Stimulated activated CD4-positive, alpha-beta T cell treated with anti-CD3 and anti-CD28 coated beads, Interleukin-12 subunit alpha, Interleukin-12 subunit beta, amount 100 ng/mL, for 4 hours (primary cell): ENCODE measurements at regions not wholly inside any gene's neighbourhood (a gene's known extent, or its start where the extent isn't known, plus 50 kb on each side); places are given as distances from the start of the nearest gene placed in this dataset.

ENCODE experiments used
- DNase-seq: peaks from one replicate; pipeline ENCODE4 v3.0.0-alpha.2; 2020

DNA sequence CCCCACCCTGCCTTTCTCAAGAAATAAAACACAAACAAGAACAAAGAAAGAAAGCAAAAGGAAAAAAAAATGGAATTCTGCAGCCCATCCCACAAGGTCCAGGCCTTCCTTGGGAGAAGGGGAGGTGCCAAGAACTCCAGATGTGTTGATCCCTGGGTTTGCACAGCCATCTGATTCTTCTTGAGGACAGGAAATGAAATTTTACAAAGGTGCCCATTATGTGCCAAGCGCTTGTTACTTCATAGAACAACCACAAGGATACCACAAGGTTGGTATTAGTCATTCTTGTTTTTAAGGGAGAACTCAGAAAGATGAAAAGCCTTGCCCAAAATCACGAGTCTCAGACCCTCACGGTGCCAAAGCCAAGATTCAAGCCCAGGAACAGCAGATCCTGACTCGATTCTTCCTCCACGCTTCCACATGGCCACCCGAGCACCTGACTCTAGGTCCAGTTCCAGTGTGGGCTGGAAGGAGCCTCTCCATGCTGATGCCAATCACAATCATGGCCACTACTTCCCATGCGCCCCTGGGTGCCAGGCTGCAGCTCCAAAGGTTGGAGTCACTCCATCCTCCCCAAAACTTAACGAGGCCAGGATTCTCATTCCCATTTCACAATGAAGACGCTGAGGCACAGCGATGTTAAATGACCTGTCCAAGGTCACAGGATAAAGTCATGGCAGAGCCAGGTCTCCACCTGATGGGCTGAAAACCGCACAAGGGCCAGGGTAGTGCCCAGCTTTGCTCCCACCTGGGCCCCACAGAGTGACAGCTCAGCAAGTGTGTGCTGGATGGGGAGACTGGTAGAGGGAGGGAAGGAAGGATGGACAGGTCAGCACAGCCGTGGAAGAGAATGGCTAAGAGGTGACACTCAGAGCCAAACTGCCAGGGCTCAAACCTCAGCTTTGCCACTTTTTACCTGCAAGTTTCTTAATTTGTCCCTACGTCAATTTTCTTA, 66.7 kb upstream of the TOP1 start:
- no peak for DNase-seq

DNA sequence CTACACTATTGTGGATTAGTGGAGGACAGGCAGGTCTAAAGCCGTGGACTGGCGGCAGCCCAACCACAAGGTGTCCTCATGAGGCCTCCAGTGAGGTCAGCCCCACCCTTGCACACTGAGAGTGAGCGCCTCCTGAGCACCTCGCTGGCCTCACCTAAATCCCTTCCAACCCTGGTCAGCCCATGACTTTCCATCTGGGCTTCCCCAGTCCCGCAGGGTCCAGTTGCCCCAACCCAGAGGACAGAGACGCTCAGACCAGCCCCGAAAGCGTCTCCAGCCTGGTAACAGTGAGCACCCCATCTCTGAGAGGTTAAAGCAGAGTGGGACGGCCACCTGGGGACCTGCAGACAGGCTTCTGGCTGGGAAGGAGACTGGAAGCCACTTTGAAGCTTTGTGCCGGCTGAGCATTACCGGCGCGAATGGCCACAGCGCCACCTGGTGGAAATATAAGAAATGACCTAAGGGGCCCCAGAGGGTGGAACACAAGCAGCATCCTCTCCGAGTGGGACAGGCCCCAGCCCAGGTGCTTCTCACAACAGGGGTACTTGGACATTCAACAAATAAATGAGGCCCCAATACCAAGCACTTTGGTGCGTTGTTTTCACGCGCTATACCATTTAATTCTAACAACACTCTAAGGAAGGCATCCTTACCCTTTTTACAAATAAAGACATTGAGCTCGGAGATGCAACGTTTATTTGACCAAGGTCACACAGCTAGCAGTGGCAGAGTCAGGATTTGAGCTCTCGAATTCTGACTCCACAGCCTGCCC, 65.7 kb upstream of the TOP1 start:
- peak; percentile 66 for DNase-seq

- no peak for DNase-seq
Measured at GRCh38 chr20:40963505-40963845, 65.1 kb upstream of the TOP1 start.

GRCh38 chr20:40965671-40966070, 63.0 kb upstream of the TOP1 start:
- DNase-seq: no peak

- DNase-seq: no peak
Measured at GRCh38 chr20:40966103-40966502, 62.5 kb upstream of the TOP1 start.

DNA sequence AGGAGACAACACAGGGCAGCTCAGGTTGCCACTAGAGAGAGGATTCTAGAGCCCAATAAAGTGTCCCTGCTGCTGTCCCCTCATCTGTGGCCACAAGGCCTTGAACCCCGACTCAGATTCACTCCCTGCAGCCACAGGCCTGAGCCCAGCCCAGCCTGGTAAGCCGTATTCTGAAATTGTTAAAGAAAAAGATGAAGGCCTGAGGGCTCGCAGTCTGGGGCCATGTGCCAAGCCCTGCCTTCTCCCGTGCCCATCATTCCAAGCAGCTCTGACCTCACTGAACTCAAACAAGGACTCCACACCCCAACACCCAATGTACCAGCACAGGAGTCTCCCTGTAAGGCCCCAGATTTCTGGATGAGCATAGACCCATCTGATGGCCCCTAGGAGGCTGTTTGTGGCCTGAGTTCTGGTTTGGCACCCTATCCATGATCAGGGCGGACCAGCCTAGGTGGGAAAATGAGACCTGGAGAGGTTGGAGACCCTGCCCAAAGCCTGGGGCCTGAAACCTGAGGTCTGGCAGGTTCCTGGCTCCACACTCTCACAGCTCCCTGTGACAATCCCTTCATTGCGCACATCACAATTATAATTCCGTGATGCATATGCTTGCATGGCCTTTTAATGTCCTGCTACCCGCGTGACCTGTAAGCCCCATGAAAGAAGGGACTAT, 62.0 kb upstream of the TOP1 start:
- DNase-seq: no peak

GRCh38 chr20:40967700-40968099, 60.9 kb upstream of the TOP1 start:
- DNase-seq: no peak

DNA sequence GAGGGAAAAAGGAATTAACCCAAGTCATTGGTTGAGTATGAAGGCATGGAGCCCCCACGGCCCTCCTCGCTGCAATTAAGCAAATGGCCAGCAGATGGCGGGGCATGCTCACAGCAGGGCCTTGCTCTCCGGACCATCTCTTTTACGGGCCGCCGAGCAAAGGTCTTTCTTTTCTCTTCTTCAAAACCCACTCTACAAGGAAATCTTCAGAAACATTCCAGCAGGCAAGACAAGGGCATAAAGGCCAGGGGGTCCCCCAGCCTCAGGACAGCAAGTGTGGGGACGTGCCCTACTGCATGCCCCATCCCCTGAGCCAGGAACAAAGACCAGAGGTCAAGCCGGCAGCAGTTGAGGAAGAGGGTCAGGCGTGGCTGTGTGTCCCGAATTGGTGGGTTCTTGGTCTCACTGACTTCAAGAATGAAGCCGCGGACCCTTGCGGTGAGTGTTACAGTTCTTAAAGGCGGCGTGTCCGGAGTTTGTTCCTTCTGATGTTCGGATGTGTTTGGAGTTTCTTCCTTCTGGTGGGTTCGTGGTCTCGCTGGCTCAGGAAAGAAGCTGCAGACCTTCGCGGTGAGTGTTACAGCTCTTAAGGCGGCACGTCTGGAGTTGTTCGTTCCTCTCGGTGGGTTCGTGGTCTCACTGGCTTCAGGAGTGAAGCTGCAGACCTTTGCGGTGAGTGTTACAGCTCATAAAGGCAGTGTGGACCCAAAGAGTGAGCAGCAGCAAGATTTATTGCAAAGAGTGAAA, 59.6 kb upstream of the TOP1 start:
- DNase-seq: peak; percentile 89

DNA sequence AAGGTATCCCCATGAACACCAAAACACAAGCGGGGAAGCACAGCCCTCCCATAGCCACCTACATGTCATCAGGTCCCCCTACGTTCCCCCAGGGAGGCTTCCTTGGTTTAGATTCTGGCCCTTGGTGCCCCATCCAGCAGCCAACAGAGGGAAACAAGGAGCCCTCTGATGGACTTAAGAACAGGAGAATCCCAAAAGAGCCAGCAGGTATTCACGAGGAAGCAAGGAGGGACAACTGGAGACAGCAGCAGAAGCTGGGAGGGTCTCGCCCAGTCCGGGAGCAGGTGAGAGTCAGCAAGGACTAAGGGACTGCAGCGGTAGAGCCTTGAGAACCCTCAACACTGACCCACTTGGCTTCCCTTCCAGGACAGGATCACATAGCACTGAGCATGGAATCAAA, 58.4 kb upstream of the TOP1 start:
- DNase-seq: no peak

- no peak for DNase-seq
Measured at GRCh38 chr20:40977218-40977617, 51.4 kb upstream of the TOP1 start.

DNA sequence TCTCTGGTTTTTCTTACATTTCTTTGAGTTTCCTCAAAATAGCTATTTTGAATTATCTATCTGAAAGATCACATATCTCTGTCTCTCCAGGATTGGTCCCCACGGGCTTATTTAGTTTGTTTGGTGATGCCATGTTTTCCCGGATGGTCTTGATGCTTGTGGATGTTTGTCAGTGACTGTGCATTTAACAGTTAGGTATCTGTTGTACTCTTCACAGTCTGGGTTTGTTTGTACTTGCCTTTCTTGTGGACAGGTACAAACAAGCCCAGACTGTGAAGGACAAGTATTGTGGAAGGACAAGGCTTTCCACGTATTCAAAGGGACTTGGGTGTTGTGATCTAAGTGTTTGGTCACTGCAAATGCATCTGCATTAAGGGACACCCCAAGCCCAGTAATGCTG, 49.9 kb upstream of the TOP1 start:
- no peak for DNase-seq
